T-helper 1 cell treated with Interleukin-12 subunit alpha and Interleukin-12 subunit beta and Interleukin-4 antibody, amounts not matched to agents 30 μg/mL and 1 μg/mL, for 36 hours (primary cell): ENCODE measurements at regions not wholly inside any gene's neighbourhood (a gene's known extent, or its start where the extent isn't known, plus 50 kb on each side); places are given as distances from the start of the nearest gene placed in this dataset.

Experiments used
- H3K27ac Mint-ChIP-seq: one replicate; pipeline ENCODE4 v1.8.0; 2021; ENCODE audit warnings: mild to moderate bottlenecking, mixed read lengths
- H3K27me3 Mint-ChIP-seq: one replicate; pipeline ENCODE4 v1.8.0; 2021; ENCODE audit warnings: low read depth, mixed read lengths
- H3K36me3 Mint-ChIP-seq: one replicate; pipeline ENCODE4 v1.8.0; 2021; ENCODE audit warnings: low read depth, mixed read lengths
- H3K4me1 Mint-ChIP-seq: one replicate; pipeline ENCODE4 v1.8.0; 2021; ENCODE audit warnings: low read depth, mixed read lengths
- H3K4me3 Mint-ChIP-seq: one replicate; pipeline ENCODE4 v1.8.0; 2021; ENCODE audit warnings: mild to moderate bottlenecking, moderate library complexity, mixed read lengths
- H3K9me3 Mint-ChIP-seq: one replicate; pipeline ENCODE4 v1.8.0; 2021; ENCODE audit warnings: mixed read lengths

DNA sequence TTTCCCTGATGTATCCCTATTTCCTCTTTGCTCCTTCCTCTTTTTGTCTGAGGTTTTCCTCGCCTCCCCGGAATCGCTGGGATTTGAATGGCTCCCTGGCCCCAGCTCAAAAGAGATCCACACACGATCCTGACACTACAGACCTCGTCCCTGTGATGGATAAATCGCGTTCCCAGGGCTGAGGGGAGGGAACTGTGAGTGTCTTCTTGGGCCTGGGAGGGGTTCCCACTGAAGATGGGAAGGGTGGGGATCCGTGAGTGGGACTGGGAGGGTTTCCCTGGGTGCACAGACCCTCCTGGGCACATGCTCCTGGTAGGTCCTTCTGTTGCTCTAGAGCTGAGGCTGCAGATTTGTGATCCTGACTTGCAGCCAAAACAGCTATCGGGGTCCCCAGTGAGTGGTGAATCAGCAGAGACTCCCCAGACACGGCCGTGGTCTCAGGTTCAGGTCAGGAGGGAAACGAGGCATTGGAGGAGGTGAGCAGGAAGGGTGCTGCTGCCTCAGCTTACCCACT lies 591.0 kb downstream of the PTPRU start:
- Mint-ChIP-seq H3K27ac (no peak overlapping the region), H3K4me1 (no peaks in the 10 kb centered on the region), H3K4me3 (no peak overlapping the region), H3K27me3 (peaks cover 3% of the 10 kb centered on the region), H3K36me3 (no peaks in the 10 kb centered on the region), H3K9me3 (no peaks in the 10 kb centered on the region)

DNA sequence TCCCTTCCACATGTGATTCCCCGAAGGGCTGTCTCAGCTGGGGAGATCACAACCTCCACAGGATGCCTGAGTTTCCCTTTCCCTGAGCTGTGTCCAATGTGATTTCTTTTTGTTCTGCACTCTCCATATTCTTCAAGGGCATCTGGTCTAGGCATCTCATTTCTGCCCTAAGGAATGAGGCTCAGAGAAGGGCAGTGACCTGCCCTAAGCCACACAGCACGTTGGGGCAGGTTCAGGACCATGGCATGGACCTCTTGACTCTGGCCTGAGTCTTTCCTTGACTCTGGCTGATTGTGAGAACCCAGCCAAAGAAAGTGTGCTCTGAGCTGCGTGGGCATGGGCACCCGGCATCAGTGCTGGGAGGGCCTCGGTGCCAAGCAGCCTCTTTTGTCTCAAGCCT lies 590.3 kb downstream of the PTPRU start:
- no peaks in the 10 kb centered on the region for H3K36me3 Mint-ChIP-seq
- H3K27ac Mint-ChIP-seq, result no peak overlapping the region
- no peaks in the 10 kb centered on the region for H3K9me3 Mint-ChIP-seq
- H3K27me3 Mint-ChIP-seq, result peaks cover 3% of the 10 kb centered on the region
- no peaks in the 10 kb centered on the region for H3K4me1 Mint-ChIP-seq
- H3K4me3 Mint-ChIP-seq, result no peak overlapping the region

DNA sequence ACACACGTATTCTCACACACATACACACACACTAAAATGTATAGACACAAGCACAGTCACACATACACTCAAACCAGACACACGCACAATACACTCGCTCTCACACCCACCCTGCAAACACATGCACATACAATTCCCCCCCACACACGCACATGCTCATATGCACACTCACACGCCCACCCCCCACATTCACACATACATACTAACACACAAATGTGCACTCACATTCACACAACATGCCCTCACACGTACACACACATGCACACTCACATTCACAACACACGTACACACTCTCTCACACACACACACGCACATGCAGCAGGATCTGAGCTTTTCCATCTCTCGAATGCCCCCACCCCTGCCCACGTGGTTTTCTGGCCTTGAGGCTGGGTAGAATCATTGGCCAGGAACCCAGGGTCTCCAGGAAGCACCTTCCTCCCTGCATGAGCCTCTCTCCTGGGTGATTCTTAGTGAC lies 589.7 kb downstream of the PTPRU start:
- peaks cover 8% of the 10 kb centered on the region for H3K27me3 Mint-ChIP-seq
- H3K36me3 Mint-ChIP-seq, result no peaks in the 10 kb centered on the region
- H3K27ac Mint-ChIP-seq, result no peak overlapping the region
- no peaks in the 10 kb centered on the region for H3K9me3 Mint-ChIP-seq
- no peak overlapping the region for H3K4me3 Mint-ChIP-seq
- no peaks in the 10 kb centered on the region for H3K4me1 Mint-ChIP-seq

DNA sequence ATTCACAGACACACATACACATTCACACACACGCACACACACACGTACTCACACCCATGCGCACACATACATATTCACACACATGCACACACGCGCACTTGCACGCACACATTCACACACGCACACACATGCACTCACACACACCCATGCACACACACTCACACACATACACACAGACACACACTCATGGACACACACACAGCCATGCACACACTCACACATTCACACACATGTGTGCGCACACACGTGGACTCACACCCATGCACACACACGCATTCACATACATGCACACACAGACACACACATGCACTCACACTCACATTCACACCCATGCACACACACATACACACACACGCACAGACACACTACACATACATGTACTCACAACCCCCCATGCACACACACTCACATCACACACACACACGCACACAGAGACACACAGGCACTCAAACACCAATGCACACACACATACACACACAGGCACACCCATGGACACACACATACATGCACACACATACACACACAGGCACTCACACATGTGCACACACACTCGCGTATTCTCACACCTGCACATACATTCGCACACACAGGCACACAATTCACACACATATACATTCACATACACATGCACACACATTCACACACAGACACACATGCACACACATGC lies 589.1 kb downstream of the PTPRU start:
- H3K4me1 Mint-ChIP-seq, result no peaks in the 10 kb centered on the region
- no peaks in the 10 kb centered on the region for H3K9me3 Mint-ChIP-seq
- H3K27ac Mint-ChIP-seq, result no peak overlapping the region
- peaks cover 13% of the 10 kb centered on the region for H3K27me3 Mint-ChIP-seq
- H3K36me3 Mint-ChIP-seq, result no peaks in the 10 kb centered on the region
- no peak overlapping the region for H3K4me3 Mint-ChIP-seq

DNA sequence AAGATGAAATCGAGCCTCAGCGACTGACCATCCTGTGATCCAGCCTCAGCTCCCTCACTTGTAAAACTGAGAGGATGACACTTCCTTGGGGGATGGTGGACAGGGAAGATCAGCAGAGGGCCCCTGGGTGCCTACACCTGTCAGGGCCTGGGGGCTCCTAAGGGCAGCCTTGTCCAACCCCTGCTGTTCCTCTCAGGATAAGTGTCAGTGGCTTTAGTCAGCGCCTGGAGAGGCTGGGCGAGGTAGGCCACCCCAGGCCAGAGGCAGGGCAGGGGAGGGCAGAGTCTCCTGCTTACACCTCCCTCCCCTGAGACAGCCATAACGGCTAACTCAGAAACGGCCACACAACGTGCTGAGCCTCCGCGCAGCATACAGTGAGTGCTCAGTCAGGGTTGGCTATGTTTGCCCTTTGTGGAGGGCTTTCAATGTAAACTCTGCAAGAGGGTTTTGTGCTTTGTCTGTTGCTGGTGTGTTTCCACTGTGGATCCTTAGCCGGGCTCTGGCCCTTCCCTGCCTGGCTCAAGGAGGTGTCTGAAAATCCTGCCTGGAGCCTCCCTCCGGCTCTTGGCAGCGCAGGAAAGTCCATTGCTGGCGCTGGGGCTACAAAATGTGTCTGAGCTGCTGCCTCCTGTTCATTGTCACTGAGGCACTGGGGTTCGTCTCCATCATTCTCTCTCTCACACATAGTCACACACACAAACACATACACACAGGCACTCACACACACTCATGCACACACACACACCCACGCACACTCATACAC lies 588.4 kb downstream of the PTPRU start:
- no peaks in the 10 kb centered on the region for H3K36me3 Mint-ChIP-seq
- H3K27me3 Mint-ChIP-seq, result peaks cover 14% of the 10 kb centered on the region
- H3K27ac Mint-ChIP-seq, result no peak overlapping the region
- no peaks in the 10 kb centered on the region for H3K4me1 Mint-ChIP-seq
- H3K9me3 Mint-ChIP-seq, result no peaks in the 10 kb centered on the region
- no peak overlapping the region for H3K4me3 Mint-ChIP-seq

DNA sequence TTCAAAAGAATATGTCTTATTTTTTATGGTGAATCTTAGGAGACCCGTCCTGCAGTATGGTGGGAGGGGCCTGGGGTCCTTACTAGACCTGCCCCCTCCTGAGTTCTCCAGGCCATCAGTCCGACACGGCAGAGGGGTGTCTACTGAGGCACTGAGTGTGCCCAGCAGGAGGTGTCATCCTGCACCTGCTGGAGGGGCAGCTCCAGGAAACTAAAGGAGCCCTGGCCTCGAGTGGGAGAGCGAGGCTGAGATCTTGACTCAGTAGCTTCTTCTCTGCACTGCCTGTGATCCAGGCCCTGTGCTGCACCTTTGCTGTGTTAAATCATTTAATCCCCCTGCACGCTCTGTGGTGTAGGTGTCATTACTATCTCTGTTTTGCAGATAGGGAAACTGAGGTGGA lies 587.7 kb downstream of the PTPRU start:
- no peaks in the 10 kb centered on the region for H3K9me3 Mint-ChIP-seq
- H3K27me3 Mint-ChIP-seq, result peaks cover 17% of the 10 kb centered on the region
- H3K27ac Mint-ChIP-seq, result no peak overlapping the region
- H3K4me1 Mint-ChIP-seq, result no peaks in the 10 kb centered on the region
- no peak overlapping the region for H3K4me3 Mint-ChIP-seq
- no peaks in the 10 kb centered on the region for H3K36me3 Mint-ChIP-seq

DNA sequence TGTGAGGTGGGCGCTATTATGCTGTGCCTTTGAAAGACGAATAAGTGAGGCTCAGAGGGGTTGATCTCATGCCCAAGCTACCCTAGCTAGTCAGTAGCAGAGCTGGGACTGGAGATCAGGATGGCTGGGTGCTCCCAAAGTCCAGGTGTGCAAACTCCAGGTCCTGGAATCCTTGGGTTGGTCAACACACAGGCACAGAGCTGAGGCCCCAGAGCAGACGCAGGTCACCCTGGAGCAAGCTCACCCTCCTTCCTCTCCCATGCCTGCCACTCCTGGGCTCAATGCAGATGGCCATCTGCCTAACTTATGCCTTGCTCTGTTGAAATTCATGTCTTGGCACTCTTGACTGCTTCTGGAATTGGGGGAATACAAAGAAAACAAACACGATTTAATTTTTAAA lies 587.2 kb downstream of the PTPRU start:
- H3K9me3 Mint-ChIP-seq, result no peaks in the 10 kb centered on the region
- no peak overlapping the region for H3K27ac Mint-ChIP-seq
- peaks cover 20% of the 10 kb centered on the region for H3K27me3 Mint-ChIP-seq
- H3K4me1 Mint-ChIP-seq, result no peaks in the 10 kb centered on the region
- H3K4me3 Mint-ChIP-seq, result no peak overlapping the region
- no peaks in the 10 kb centered on the region for H3K36me3 Mint-ChIP-seq

DNA sequence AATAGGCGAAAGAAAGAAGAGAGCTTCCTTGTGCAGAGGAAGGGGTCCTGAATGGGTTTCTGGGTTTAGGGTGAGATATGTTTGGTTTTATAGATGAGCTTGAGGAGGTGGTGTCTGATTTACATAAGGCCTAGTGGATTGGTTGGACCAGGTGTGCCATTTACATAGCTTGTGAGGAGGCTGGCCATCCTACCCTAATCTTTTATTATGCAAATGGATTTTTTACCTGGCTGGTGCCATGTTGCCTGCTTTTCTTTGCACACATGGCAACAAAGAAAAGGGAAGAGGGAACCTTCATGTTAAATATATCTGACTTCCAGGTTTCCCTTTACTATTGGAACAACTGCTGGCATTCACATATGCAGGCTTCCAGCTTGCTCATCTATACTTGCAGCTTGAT lies 585.3 kb downstream of the PTPRU start:
- no peak overlapping the region for H3K27ac Mint-ChIP-seq
- H3K36me3 Mint-ChIP-seq, result no peaks in the 10 kb centered on the region
- H3K4me1 Mint-ChIP-seq, result no peaks in the 10 kb centered on the region
- no peaks in the 10 kb centered on the region for H3K9me3 Mint-ChIP-seq
- H3K4me3 Mint-ChIP-seq, result no peak overlapping the region
- H3K27me3 Mint-ChIP-seq, result peaks cover 39% of the 10 kb centered on the region

DNA sequence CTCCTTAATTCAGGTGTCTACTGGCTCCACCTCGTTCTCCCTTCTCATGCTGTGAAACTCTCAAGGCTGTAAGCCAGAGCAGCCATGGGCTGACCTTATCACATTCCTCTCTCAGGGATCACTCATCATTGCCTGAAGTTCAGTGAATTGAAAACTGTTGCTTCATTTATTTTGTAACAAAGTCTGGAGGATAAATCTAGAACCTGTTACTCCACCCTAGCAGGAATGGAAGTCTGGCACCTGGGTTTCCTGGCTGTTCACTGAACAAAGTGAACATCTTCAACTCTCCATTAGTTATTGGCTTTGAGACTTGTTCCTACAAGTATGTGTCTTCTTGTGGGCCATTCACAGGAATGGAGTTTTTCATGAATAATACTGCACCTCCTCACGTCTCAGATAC lies 584.1 kb downstream of the PTPRU start:
- Mint-ChIP-seq H3K9me3 (no peaks in the 10 kb centered on the region), H3K27me3 (peaks cover 51% of the 10 kb centered on the region), H3K27ac (no peak overlapping the region), H3K36me3 (no peaks in the 10 kb centered on the region), H3K4me3 (no peak overlapping the region), H3K4me1 (no peaks in the 10 kb centered on the region)

DNA sequence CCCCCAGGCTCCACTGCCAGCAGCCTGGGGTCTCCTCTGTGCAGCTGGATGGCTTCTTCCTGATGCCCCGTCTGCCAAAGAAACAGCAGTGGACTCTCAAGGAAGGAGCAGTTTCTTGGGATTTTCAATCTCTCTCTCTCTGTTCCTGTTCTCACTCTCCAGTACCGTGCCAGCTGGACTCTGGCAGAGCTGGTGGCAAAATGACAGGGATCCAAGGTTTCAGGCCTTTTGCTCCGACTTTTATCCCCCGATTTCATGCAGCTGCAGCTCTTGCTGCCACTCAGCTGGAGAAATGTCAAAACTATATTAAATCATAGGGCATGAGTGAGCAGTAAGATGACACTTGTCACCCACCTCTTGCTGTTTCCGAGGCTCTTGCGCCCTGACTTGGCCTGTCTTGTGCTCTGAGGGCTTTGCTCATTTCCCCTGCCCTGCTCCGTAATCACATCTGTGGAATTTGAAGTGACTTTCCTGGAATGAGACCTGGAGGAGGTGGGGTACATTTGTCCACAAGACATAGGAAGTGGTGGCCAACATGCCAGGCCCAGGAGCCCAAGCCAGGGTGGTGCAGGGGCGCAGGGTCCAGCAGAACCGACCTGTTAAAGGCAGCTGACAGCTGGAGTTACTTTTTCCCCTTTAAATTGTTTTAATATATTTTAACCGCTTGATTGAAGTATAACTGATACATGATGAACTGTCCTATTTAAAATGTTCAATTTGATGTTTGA lies 576.2 kb downstream of the PTPRU start:
- Mint-ChIP-seq H3K27ac (no peak overlapping the region), H3K27me3 (peaks cover 34% of the 10 kb centered on the region), H3K4me1 (no peaks in the 10 kb centered on the region), H3K9me3 (no peaks in the 10 kb centered on the region), H3K4me3 (no peak overlapping the region), H3K36me3 (no peaks in the 10 kb centered on the region)

DNA sequence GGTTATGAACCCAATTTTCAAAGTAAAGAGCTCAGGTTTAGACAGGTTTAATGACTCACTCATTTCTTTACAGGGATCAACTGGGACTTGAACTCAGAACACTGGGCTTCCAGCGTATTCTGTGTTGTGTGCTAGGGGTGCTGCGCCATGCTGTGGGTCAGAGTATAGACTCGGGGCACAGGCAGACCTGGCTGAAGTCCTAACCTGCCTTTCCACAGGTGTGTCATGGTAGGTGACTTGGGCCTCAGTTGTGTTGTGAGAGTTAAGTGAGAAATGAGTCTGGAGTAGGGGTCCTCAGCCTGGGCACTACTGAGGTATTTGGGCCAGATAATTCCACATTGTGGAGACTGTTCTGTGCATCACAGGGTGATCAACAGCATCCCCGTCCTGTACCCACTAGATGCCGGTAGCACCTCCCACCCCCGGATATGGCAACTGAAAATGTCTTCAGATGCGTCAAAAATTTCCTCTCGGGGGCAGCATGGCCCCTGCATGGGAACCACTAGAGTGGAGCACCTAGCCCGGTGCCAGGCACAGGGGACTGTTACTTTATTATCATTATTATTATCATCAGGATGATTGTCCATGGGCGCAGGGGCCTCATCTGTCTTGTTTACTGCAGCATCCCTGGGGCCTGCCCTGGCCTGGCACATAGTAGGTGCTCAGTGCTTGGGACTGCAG lies 575.5 kb downstream of the PTPRU start:
- Mint-ChIP-seq H3K27ac (no peak overlapping the region), H3K9me3 (no peaks in the 10 kb centered on the region), H3K36me3 (no peaks in the 10 kb centered on the region), H3K4me1 (no peaks in the 10 kb centered on the region), H3K27me3 (peaks cover 27% of the 10 kb centered on the region), H3K4me3 (no peak overlapping the region)

DNA sequence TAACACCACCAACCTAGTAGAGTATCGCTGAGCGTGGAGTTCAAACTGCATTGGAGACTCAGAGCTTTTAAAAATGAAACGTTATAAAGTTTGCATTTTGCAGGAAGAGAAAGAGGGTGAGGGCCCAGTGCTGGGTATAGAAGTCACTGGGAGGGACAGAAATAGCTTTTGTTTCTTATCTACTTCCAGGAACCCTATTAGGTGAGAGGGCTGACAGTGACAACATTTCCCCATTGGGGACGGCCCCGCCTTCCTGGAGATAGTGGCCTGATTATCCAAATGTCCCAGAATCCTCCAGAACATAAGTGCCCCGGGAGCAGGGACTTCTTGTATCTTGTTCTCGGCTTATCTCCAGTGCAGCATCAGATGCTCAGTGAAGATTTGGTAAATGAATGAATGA lies 574.9 kb downstream of the PTPRU start:
- no peak overlapping the region for H3K4me3 Mint-ChIP-seq
- no peak overlapping the region for H3K27ac Mint-ChIP-seq
- H3K4me1 Mint-ChIP-seq, result no peaks in the 10 kb centered on the region

DNA sequence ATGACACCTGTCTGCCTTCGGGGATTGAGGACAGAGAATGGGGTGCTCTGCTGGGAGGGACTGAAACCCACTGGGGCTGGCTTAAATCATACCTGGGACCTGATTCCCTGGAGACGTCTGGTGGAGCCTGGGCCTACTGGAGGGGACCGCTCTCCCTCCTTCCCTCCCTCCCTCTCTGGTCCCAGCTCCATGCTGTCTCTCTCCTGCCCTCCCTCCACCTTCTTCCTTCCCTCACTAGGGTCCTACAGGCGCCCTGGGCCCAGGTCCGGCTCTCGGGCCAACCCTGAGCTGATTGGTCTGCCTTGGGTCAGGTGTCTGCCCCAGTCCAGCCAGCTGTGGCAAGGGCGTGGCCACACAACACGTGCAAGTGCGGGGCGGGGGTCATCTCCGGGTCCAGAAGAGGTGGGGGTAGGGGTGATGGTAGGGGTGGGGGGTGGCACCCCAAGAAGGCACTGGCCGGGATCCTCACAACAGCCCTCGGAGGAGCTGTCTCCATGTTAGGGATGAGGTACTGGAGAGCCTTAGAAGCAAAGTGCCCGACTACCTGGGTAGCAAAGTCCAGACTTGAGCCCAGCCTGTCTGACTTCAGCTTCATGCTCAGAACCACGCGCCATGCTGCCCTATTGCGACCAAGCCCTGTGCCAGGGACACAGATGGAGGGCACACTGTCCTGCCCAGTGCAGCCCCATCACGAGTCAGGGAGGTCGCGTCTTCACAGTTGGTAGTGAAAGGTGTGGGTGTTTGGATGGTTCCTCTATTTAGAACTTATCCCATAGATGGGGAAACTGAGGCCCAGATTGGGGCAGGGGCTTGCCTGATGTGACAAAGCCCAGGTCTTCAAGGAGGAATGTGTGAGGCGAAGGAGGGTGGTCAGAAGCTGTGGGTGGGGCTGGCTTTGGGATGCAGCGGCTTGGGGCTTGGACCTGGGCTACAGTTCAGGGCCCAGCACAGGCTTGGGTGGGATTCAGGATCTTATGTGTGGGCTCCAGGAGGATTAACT lies 574.1 kb downstream of the PTPRU start:
- Mint-ChIP-seq H3K9me3 (no peaks in the 10 kb centered on the region), H3K4me1 (no peaks in the 10 kb centered on the region), H3K27ac (no peak overlapping the region), H3K4me3 (no peak overlapping the region), H3K27me3 (peaks cover 13% of the 10 kb centered on the region), H3K36me3 (no peaks in the 10 kb centered on the region)

More for the DNA sequence above, 574.9 kb downstream of the PTPRU start:
- H3K36me3 Mint-ChIP-seq, result no peaks in the 10 kb centered on the region
- no peaks in the 10 kb centered on the region for H3K9me3 Mint-ChIP-seq
- peaks cover 21% of the 10 kb centered on the region for H3K27me3 Mint-ChIP-seq
